Cardiac fibroblast (primary cell): ENCODE measurements at regions not wholly inside any gene's neighbourhood (a gene's known extent, or its start where the extent isn't known, plus 50 kb on each side); places are given as distances from the start of the nearest gene placed in this dataset.

Experiments used
- DNase-seq, 2 donors: peaks; one replicate each; pipeline versions ENCODE4 v3.0.0 to v3.0.0-alpha.2; 2010; ENCODE audit warnings: low read depth in 2 of 2
- H3K4me3 ChIP-seq, 2 donors: replicated peaks in 1 of 2; 1 replicate in 1 of 2; 2 replicates in 1 of 2; pipeline ENCODE4 v1.5.1; 2011; ENCODE audit warnings: low read depth in 2 of 2, low read length in 2 of 2, mild to moderate bottlenecking in 2 of 2, moderate library complexity in 1 of 2
- TF ChIP-seq, protein P1 (sequence below): IDR thresholded peaks from one replicate; pipeline ENCODE4 v1.5.1; 2011; ENCODE audit warnings: low read depth, mild to moderate bottlenecking, low read length, inconsistent platforms

DNA sequence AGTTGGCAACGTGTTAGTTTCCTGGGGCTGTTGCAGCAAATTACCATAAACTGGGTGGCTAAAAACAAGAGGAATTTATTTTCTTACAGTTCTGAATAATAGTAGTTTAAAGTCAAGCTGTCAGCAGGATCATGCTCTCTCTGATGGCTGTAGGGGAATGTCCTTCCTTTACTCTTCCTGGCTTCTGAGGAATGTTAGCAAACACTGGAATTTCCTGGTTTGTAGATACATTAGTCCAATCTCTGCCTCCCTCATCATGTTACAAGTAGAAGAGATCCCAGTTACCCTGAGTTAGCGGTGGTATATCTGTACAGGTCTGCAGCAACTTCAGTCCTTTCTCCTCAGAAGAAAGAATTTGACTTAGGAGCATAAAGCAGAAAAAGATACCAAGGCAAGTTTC lies 2249.1 kb downstream of the NCAM2 start:
- no peak overlapping the region for H3K4me3 ChIP-seq
- peak in 1 of 2 donors; percentile 25 for DNase-seq
- TF ChIP-seq, protein P1, sequence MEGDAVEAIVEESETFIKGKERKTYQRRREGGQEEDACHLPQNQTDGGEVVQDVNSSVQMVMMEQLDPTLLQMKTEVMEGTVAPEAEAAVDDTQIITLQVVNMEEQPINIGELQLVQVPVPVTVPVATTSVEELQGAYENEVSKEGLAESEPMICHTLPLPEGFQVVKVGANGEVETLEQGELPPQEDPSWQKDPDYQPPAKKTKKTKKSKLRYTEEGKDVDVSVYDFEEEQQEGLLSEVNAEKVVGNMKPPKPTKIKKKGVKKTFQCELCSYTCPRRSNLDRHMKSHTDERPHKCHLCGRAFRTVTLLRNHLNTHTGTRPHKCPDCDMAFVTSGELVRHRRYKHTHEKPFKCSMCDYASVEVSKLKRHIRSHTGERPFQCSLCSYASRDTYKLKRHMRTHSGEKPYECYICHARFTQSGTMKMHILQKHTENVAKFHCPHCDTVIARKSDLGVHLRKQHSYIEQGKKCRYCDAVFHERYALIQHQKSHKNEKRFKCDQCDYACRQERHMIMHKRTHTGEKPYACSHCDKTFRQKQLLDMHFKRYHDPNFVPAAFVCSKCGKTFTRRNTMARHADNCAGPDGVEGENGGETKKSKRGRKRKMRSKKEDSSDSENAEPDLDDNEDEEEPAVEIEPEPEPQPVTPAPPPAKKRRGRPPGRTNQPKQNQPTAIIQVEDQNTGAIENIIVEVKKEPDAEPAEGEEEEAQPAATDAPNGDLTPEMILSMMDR = no peak

DNA sequence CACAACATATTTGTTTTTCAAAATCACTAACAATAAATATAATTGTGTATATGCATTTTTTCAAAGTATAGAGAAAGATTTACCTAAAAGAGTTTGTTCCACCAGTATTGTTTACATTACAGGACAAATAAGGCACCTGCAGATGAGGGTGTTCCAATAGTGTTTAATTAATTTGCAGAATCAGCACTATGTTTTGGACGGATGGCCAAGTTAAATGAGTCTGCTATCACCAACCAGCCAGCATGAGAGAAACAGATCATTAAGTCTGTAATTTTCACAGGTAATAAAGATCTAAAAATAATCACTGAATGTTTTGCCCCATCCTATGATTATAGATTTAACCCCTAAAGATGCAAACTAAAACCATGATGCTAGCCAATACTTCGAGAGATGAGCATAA lies 2247.0 kb downstream of the NCAM2 start:
- no peak for DNase-seq
- H3K4me3 ChIP-seq = no peak overlapping the region
- TF ChIP-seq, protein P1 = no peak

DNA sequence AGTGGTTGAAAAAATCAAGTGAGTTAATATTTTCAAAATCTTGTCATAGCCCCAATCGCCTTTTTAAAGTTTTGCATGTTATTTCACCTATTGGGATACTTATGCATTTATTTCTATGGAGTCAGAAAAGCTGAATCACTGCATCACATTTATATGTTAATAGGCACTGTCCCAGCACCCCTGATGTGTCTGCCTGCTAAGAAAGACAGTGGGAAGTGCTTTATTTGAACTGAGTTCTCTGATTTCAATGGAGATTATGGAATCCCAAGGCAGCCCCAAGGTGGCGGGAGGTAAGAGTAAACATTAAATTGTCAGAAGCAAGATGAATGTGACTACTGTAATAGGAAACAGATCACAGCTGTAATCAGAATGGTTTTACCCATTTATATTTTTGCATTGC lies 2225.7 kb downstream of the NCAM2 start:
- no peak overlapping the region for H3K4me3 ChIP-seq
- TF ChIP-seq, protein P1 = no peak
- DNase-seq = no peak

DNA sequence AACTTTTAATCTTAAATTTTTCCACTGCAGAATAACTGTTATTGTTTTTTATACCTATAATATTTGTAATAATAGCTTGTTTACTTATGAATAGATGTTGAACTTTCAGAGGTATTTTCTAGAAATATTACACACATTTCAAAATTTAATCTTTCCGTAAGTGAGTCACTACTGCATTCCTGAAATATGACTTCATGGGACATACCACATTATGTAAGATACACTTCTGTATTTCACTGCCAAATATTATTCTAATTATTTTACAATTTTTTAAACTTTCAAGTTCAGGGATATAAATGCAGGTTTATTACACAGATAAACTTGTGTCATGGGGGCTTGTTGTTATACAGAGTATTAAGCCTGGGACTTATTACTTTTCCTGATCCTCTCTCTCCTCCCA lies 2220.5 kb downstream of the NCAM2 start:
- H3K4me3 ChIP-seq = no peak overlapping the region
- TF ChIP-seq, protein P1 = no peak
- peak; percentile 4 to 8 for DNase-seq

DNA sequence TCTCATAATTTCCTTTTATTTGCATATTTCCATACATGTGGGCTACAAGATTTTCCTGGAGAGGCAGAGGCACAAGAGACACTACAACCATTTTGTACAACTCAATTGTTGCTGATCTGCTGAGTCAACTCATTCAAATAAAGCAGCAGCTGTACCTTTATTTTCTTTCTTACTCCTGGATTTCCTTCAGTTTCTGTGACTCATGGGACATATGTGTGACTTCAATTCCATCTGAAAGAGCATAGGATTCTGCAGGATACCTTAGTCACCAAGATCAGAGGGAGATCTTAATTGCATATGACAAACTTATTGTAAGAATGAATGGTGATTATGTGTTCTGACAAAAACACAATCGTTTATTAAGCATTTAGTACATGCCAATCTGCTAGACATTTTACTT lies 2219.4 kb downstream of the NCAM2 start:
- no peak overlapping the region for H3K4me3 ChIP-seq
- TF ChIP-seq, protein P1 = no peak
- no peak for DNase-seq

DNA sequence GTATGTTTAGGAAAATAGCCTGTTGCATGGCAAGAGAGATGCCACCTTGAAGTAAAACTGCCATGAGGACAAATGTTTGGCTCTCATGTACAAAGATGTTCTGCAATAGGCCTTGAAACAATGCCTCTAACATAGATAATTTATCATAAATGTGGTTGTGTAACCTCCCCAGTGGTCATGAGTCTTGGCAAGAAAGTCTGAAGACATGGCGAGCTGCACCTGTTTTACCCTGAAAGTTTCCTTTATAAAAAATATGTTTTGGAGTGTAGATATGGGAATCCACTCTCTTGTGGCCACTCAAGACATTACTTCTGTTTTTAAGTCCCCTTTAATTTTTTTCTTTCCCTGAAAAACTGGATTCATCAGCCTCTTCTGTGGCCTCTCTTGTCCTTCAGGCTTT lies 2217.1 kb downstream of the NCAM2 start:
- TF ChIP-seq, protein P1 = no peak
- H3K4me3 ChIP-seq = no peak overlapping the region
- no peak for DNase-seq
